Fibroblast of skin of abdomen (primary cell): ENCODE measurements at regions not wholly inside any gene's neighbourhood (a gene's known extent, or its start where the extent isn't known, plus 50 kb on each side); places are given as distances from the start of the nearest gene placed in this dataset.
"Not testable (repeated sequence)": the region's sequence is repeated elsewhere in the genome, so short reads cannot be mapped to it uniquely, and the experiment has no call there.

Experiments used
- DNase-seq: peaks from one replicate; pipeline ENCODE4 v3.0.0-alpha.2; 2013

DNA sequence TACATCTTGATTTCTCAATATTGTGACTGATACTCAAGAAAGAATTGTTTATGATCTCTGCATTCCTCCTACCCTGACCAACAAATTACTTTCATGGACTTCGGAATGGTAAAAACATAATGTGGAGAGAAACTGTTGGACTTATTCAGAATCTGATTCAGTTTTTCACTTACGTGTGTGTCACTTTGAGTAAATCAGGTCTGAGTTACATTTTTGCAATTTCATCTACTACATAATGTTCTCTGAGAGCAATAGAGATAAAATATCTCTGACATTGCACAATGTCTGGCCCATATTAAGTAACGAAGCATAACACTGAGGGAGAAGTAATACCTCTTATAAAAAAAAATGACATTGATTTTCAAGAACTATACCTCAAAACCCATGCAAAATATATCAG is 1337.9 kb upstream of the CHAC2 start:
- no peak for DNase-seq

DNA sequence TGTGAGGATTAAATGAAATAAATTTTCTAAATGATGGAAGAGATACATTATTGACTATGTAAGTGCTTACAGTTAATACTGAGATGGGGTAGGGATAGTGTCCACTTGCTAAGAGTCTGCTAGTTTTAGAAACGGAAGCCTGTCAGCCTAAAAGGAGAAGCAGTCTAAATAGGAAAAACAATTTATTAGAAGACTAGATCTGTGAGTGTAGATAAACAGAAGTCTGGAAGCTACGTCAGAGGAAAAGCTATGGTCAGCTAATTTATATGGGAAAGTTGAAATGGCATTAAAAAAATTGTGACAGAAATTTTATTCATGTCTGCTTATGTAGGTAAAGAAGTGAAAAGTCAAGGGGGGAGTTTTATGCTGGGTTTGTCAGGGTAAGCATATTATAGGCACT is 1338.4 kb upstream of the CHAC2 start:
- no peak for DNase-seq

DNA sequence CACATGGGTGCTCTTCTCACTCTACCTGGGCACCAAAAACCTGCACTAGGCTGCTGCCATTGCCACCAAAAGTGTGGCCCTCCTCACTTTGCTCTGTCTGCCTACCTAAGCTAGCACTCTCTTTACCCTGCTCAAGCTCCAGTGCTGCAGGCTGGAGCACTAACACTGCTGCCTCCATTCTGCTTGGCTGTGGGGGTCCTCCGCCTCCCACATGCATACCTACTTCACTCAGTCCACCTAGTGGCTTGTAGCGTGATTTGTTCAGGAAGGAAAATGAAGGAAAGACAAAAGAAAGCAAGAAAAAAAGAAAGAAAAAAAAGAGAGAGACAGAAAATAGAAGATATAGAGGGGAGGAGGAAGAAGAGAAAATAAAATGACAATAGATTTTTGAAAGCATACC is 1339.4 kb upstream of the CHAC2 start:
- DNase-seq, result no peak

DNA sequence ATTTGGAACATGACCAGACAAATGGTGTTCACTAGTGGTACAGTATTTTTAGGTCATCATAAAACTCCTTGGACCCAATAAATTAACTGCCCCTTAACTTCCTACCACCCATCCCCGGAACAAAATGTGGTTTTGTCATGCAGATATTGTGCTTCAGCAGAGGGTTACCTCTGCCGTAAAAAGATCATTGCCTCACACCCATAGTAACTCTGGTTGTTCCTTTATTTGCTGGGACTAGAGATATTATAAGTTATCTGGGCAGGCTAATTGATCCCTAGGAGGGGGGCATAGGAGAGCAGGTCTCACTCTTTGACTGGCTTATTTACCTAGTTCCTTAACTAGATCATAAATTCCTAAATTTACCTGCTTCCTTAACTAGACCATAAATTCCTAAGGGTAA is 1343.9 kb upstream of the CHAC2 start:
- no peak for DNase-seq

DNA sequence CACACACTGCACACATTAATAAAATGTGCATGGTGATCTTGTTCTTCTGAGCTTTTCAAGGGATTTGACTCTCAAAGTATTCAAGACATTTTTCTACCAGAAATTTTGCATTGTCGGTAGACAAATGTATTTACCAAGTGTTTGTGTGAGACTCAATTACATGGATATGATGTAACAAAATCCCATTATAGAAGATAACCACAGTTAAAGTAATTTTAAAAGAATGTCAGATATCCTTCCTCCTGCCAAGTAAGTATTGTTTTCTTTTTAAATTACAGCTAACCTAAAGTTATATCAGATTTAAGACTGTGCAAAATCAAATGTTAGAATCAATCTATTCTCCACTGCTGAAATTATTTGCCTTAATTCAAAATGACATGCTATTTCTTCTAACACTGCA is 1344.5 kb upstream of the CHAC2 start:
- DNase-seq, result peak; percentile 7

DNA sequence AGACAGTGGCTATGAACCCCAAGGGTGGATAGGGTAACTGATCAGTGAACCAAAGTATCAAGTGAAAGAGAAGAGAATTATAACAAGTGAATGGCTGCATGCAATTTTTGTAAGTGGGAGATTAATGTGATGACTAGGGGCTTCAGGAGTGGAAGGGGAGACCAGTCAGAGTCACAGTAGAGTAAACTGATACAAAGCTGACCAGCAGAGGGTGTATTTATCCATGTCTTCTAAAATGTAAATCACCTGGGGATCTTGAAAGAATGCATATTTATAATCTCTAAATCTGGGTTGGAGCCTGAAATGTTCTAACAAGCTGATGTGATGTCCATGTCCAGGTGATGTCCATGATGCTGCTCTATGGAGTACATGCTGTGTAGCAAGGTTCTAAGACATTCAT is 1351.3 kb upstream of the CHAC2 start:
- no peak for DNase-seq

DNA sequence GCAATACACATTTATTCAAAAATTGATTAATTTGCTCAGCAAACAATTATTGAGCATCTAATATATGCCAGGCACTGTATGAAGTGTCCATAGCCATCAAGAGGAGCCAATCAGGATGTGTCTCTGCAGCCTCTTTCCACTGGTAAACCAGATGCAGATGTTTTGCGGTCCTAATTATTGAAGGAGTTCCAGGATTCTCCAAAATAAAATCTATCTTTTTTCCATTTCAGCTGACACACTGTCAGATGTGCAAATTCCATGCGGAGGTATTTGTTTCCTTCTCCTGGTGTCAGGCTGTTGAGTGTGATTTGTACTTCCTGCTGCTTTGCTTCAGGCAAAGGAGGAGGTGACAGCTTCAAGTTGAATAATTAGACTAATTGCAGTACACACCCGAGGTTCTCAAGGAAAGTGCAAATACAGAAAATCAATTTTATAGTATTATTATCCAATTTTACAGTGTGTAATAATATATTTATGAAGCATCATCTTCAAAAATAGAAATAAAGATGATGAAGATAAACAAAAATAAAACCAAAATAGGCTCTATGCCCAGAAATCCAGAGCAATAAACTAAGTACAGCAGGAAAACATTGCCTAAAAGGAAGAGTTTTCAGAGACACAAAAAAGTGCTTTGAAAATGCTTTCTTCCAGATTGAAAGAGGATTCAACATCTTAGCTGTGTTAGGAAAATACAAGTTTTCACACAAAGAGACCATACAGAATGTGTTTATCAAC is 1352.9 kb upstream of the CHAC2 start:
- no peak for DNase-seq

DNA sequence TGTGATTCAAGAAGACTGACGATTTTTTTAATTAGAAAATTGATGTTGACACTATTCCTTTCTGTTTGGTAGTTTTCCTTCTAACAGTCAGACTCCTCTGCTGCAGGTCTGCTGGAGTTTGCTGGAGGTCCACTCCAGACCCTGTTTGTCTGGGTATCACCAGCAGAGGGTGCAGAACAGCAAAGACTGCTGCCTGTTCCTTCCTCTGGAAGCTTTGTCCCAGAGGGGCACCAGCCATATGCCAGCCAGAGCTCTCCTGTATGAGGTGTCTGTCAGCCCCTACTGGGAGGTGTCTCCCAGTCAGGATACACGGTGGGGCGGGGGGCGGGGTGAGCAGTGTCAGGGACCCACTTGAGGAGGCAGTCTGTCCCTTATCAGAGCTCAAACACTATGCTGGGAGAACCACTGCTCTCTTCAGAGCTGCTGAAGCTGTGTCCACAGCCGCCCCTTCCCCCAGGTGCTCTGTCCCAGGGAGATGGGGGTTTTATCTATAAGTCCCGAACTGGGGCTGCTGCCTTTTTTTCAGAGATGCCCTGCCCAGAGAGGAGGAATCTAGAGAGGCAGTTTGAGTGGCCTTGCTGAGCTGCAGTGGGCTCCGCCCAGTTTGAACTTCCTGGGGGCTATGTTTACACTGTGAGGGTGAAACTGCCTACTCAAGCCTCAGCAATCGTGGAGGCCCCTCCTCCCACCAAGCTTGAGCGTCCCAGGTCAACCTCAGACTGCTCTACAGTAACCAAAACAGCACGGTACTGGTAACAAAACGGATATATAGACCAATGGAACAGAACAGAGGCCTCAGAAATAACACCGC is 1358.1 kb upstream of the CHAC2 start:
- DNase-seq, result not testable (repeated sequence)

DNA sequence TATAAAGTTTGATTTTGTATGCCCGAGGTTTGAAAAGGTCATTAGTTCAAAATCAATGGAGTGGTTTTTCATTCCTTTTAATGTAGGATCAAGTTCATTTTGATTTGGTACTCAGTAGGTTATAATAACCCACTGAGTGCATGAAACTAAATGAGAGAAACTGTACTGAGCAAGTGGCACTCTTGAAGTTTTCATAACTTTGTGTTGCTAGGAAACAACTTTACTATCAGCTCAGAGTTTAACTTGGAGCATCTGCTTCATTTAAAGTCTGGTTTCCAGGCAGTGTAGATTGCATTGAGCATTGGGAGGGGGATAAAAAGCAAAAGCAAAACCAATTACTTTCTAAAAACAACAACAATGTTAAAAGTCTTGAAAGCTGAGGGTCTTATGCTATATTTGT is 1361.6 kb upstream of the CHAC2 start:
- no peak for DNase-seq

DNA sequence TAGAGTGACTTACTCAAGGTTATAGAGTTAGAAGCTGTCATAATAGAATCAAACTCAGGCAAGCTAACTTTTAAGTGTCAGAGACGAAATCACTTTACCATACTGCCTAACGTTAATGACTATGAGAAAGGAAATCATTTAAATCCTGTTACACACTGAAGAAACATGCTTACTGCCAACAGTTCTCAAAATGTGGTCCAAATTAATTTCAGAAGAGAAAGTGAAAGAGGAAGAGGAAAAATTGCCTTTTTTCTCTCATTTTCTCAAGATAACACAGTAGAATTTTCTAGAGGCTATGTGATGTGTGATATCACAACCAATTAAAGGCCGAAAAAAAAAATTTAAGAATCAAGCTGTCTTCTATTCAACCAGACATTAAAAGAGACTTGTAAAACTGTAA is 1362.7 kb upstream of the CHAC2 start:
- DNase-seq, result no peak

DNA sequence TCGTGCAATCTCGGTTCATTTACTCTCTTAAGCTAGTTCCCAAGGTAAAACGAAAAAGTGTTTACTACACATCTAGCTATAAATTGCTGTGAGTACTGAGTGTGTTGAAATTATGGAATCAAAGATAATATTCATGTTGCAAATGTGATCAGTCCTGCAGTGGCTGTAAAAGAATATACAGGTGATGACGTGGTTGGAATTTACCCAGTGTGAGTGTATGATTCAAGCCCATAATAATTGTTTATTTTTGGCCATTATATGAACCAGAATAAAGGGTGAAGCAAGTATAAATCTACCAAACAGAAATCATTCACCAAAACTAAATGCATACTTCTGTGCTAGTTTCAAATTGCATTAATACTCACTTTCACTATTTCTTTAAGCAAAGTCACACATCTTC is 1363.6 kb upstream of the CHAC2 start:
- no peak for DNase-seq

DNA sequence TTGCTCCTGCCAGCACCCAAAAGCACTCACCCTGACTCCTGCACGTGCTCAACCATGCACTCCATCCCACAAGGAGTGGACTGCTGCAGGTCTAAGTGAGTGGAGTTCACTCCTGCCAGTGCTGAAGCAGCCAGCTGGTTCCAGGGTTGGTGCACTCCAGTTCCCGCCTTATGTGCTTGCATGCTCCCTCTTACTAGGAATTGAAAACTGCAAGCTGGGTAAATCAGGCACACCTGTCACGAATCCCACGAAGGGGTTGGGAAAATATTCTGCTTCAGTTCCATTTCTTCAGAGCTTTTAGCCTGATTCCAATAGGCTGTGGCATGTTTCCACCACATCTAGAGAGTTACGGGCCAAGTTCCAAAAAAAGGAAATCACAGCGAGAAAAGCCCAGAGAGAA is 1365.5 kb upstream of the CHAC2 start:
- DNase-seq, result no peak

DNA sequence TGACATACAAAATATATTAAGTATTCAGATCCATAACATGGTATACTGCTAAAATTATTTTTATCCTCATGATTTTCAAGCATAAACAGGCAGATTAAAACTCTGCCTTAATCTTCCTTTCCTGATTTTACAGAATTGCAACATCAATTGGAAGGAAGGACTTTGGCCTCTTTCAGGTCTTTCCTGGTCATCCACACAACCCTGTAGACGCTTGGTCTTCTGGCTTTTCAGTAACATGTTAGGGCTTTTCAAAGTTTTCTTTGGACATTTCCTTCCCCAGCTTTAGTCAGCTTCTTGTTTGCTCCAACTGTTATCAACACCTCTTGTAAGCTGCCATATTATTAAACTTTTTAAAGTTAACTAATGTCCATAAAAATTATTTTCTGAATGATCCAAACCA is 1364.9 kb upstream of the NRXN1 start:
- no peak for DNase-seq

DNA sequence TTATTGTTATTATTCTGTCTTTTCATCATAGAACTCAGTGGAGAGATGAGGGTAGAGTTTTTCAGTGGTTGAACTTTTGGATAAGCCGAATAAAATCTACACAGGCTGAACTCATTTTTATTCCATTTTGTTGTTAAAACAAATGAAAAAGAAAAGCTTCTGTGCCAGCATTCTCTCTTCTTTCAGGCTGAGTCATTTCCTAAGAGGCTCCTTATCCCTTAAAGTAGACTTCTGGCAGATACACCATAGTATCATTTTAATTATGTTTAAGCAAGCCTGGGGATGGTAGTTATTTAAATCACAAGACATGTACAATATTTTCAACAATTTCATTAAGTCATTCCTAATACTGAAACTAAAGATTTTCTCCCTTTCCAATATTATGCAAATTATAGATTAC is 1364.0 kb upstream of the NRXN1 start:
- peak; percentile 10 for DNase-seq

DNA sequence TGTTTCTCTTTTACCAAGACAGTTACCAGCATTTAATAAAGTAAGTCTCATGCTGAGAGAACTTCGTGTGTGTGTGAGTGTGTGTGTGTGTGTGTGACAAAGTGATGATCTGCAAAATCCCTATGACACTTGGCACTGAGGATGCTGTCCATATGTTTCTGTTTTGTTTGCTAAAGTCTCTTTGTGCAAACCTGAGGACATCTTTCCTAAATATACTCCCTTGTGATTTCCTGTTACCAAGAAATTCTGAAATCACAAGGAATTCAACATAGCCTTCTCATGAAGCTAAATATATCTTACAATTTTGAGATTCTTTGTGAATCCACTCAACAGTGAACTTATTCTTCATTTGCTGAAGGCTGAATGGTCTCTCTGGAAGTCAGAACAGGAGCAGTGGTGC is 1359.7 kb upstream of the NRXN1 start:
- no peak for DNase-seq

DNA sequence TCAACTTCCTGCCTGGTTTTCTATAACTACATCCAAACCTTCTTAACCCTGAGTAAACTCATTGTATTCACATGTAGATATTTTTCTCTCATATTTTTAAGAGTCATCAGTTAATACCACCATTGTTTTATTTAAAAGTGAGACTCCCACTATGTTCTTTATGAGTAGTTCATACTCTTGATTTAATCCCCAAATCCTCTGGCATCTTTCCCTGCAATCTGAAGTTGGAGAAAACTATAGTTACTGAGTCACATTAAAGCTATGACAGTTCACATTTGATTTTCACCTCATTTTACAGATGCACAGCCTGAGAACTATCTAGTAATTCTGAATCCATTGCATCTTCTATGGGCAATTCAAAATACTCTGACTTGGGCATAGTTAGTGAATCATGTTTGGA is 1358.7 kb upstream of the NRXN1 start:
- peak; percentile 37 for DNase-seq

DNA sequence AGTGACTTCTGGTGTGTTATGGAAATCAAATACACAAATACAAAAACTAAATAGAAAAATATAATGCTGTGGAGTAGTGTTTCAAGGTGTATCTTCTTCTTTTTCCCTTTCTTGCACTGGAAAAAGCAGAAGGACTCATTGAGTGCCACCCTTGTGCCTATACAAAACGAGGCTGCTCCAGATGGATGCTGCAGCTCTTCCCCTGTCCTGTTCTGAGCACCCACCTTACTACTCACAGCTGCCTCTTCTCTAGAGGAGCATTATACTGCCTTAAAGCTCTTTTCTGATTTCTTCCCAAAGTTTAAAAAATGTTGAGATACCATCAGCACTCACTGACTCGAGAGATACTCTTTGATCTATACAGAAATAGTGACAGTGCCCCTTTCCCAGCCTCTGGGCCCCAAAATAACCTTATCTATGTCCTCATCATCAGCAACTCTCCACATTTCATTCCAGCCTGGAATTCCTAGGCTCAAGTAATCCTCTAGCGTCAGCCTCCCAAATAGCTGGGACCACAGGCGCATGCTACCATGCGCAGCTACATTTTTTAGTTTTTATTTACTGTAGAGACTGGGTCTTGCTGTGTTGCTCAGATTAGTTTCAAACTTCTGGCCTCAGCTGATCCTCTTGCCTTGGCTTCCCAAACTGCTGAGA is 1356.1 kb upstream of the NRXN1 start:
- DNase-seq, result no peak

DNA sequence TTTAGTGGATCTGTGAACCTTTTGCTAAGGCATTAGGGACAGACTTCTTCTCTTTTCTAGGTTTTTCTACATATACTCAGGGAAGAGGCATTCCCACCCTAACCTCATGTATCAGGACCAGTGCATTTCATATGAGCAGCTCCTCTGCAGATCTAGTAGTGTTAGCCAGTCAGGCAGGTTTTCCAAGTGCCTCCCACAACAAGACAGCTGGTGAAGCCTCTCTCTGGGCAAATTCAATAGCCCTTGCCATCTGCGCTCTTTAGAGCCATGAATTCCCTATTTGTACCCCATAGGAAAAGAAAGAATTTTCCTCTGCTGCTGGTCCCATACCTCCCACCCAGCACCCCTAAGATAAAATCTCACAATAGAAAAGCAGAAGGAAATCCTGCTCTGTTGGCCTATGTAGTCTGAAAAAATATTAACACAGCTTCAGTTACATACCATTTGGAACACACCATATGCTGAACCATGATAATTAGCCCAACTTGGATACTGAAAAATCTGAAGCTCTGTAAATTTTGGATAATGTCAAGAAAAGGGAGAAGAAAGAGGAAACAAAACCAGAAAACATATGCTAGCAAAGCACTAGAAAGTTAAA is 1354.6 kb upstream of the NRXN1 start:
- DNase-seq, result no peak

DNA sequence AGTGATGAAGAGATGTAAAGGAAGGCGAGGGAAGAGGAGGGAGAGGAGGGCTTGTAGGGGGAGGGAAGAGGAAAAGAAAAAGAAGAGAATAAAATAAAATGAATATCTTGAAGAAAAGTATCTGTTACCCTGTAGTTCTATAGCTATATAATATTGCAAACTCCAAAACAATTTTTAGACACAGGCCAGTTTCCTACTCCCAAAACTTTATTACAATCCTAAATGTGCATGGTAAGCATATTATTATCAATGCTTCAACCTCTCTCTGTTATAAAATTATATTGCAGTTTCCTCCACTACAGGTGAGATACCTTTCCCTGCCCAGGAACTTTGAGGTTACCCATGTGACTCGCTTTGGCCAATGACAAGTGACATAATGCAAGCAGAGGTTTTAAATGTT is 1351.6 kb upstream of the NRXN1 start:
- DNase-seq, result no peak

DNA sequence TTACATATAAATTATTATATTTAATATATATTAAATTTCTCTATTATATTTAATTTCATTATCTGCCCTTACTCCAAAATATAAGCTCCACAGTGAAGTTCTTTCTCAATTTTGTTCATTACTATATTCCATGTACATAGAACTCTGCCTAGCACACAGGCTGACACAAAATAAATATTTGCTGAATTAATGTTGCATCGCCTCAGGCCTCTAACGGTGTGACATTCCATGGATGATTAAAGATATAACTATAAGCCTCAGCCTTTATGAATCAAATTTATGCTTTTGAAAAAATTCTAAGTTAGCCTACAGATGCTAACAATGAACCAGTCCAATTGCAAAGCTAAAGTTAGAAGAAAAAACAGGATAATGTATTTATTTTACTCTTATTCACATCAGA is 1337.2 kb upstream of the NRXN1 start:
- DNase-seq, result no peak

DNA sequence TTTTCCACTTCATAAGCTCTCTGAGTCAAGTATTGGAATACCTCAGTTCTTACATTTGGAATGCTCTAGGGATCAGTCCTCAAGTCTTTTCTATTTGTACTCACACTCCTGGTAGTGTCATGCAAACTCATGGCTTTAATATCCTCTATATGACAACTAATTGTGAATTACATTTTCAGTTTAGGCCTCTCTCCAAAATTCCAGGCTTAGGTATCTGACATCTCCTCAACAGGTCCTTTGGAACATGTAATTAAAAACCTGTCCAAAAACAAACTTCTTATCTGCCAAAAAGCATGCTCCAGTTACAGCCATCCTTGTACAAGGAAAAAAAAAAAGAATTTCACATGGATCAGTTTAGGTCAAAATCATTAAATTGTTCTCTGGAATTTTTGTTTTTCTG is 1336.2 kb upstream of the NRXN1 start:
- no peak for DNase-seq

DNA sequence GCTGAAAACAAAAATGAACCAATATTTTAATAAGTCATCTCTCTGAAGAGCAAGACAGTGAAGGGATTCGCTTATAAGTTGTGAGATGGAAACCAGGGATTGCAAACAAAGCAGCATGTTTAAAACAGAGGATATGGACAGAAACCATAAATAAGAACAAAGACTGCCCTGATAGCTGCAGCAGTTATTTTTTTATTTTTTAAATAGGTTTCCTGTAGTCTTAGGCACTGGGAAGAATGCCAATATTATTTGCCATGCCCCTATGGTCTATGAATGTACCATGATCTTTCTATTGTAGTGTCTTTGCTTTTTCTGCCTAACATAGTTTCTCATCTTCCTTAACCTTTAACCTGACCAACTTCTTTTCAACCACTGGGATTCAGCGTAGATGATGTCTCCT is 1334.0 kb upstream of the NRXN1 start:
- no peak for DNase-seq

DNA sequence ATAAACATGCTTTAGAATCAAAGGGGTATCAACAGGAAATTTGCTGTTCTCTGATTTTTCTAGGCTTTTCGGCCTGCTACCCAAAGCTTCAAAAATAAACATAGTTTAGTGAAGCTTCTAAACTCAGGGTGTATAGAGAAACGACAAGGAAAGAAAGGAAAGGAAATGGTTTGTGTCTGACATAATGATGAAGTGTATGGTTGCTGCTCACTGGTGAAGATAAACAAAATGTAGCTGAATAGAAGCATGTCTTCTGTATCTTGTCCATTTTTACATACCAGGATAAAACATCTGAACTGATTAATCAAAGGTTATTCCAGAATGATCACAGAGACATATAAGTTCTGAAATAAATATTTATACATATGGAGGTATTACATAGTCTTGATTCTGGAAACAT is 1324.6 kb upstream of the NRXN1 start:
- no peak for DNase-seq

DNA sequence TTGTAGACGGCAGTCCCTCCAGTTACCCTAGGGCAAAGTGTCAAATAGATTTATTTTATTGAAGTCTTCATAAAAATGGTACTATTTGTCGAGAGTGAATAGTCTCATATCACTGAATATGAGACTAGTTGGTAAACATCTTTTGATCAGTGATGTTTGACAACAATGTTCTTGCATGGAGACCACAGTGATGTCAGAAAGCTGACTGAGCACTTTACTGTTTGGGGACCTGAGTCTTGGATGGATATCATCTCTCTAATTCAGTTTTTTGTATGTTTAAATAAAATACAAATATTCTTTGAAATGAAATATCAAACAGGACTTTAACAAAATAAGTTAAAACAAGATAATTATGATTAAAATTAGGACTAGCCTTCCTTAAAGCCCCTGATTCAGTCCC is 1315.4 kb upstream of the NRXN1 start:
- DNase-seq, result no peak
